ENCODE measurements at regions not wholly inside any gene's neighbourhood (a gene's known extent, or its start where the extent isn't known, plus 50 kb on each side); places are given as distances from the start of the nearest gene placed in this dataset.

GRCh38 chr3:72568083-72568482, 280.2 kb downstream of the SHQ1 start:
- DNase-seq (ENCODE audit: low read depth in 3 of 3) = no peak

GRCh38 chr3:72567474-72567873, 280.8 kb downstream of the SHQ1 start:
- no peak for DNase-seq (ENCODE audit: low read depth in 3 of 3)

- DNase-seq (ENCODE audit: low read depth in 3 of 3) = no peak
Measured at GRCh38 chr3:72565593-72565992, 282.7 kb downstream of the SHQ1 start.

GRCh38 chr3:72563690-72564370, 284.4 kb downstream of the SHQ1 start:
- DNase-seq (ENCODE audit: low read depth in 3 of 3) = no peak

- no peak for DNase-seq (ENCODE audit: low read depth in 3 of 3)
Measured at GRCh38 chr3:72560846-72561675, 287.2 kb downstream of the SHQ1 start.

- DNase-seq (ENCODE audit: low read depth in 3 of 3) = no peak
Measured at GRCh38 chr3:72559385-72559784, 288.9 kb downstream of the SHQ1 start.

- no peak for DNase-seq (ENCODE audit: low read depth in 3 of 3)
Measured at GRCh38 chr3:72558001-72558400, 290.2 kb downstream of the SHQ1 start.

GRCh38 chr3:72555714-72556113, 292.5 kb downstream of the SHQ1 start:
- no peak for DNase-seq (ENCODE audit: low read depth in 3 of 3)

GRCh38 chr3:72554689-72555088, 293.6 kb downstream of the SHQ1 start:
- no peak for DNase-seq (ENCODE audit: low read depth in 3 of 3)

GRCh38 chr3:72553298-72553697, 294.9 kb downstream of the SHQ1 start:
- DNase-seq (ENCODE audit: low read depth in 3 of 3) = no peak

GRCh38 chr3:72550582-72551262, 297.5 kb downstream of the SHQ1 start:
- DNase-seq (ENCODE audit: low read depth in 3 of 3) = no peak

- no peak for DNase-seq (ENCODE audit: low read depth in 3 of 3)
Measured at GRCh38 chr3:72549761-72550581, 298.3 kb downstream of the SHQ1 start.

GRCh38 chr3:72548981-72549380, 299.3 kb downstream of the SHQ1 start:
- no peak for DNase-seq (ENCODE audit: low read depth in 3 of 3)

GRCh38 chr3:72548461-72548860, 299.8 kb downstream of the SHQ1 start:
- DNase-seq (ENCODE audit: low read depth in 3 of 3) = no peak

- no peak for DNase-seq (ENCODE audit: low read depth in 3 of 3)
Measured at GRCh38 chr3:72547183-72547582, 301.1 kb downstream of the SHQ1 start.

- DNase-seq (ENCODE audit: low read depth in 3 of 3) = no peak
Measured at GRCh38 chr3:72544239-72544638, 304.0 kb downstream of the SHQ1 start.

- DNase-seq (ENCODE audit: low read depth in 3 of 3) = no peak
Measured at GRCh38 chr3:72543246-72543645, 305.0 kb downstream of the SHQ1 start.

GRCh38 chr3:72542781-72543180, 305.5 kb downstream of the SHQ1 start:
- no peak for DNase-seq (ENCODE audit: low read depth in 3 of 3)

- no peak for DNase-seq (ENCODE audit: low read depth in 3 of 3)
Measured at GRCh38 chr3:72539856-72540255, 308.4 kb downstream of the SHQ1 start.

GRCh38 chr3:72538070-72538745, 310.0 kb downstream of the SHQ1 start:
- DNase-seq (ENCODE audit: low read depth in 3 of 3) = no peak

- no peak for DNase-seq (ENCODE audit: low read depth in 3 of 3)
Measured at GRCh38 chr3:72537448-72537847, 310.8 kb downstream of the SHQ1 start.
